GDM1 (cell line): ENCODE measurements at regions not wholly inside any gene's neighbourhood (a gene's known extent, or its start where the extent isn't known, plus 50 kb on each side); places are given as distances from the start of the nearest gene placed in this dataset.

Source experiments
- DNase-seq: peaks from one replicate; lab custom pipeline; 2025; lab: John Stamatoyannopoulos, UW

- DNase-seq, result no peak
Measured at GRCh38 chr20:11389186-11389585, 528.5 kb upstream of the BTBD3 start.

GRCh38 chr20:11391591-11391990, 526.1 kb upstream of the BTBD3 start:
- no peak for DNase-seq

- DNase-seq, result no peak
Measured at GRCh38 chr20:11394145-11394833, 523.4 kb upstream of the BTBD3 start.

- no peak for DNase-seq
Measured at GRCh38 chr20:11395581-11395980, 522.1 kb upstream of the BTBD3 start.

- no peak for DNase-seq
Measured at GRCh38 chr20:11401988-11402387, 515.7 kb upstream of the BTBD3 start.

- DNase-seq, result no peak
Measured at GRCh38 chr20:11403711-11404110, 514.0 kb upstream of the BTBD3 start.

GRCh38 chr20:11406877-11407276, 510.8 kb upstream of the BTBD3 start:
- DNase-seq, result no peak

- DNase-seq, result no peak
Measured at GRCh38 chr20:11409561-11409960, 508.1 kb upstream of the BTBD3 start.

GRCh38 chr20:11411765-11412164, 505.9 kb upstream of the BTBD3 start:
- no peak for DNase-seq

- no peak for DNase-seq
Measured at GRCh38 chr20:11426948-11427347, 490.7 kb upstream of the BTBD3 start.

- no peak for DNase-seq
Measured at GRCh38 chr20:11429168-11429567, 488.5 kb upstream of the BTBD3 start.

GRCh38 chr20:11429889-11430519, 487.7 kb upstream of the BTBD3 start:
- no peak for DNase-seq

GRCh38 chr20:11430652-11431051, 487.0 kb upstream of the BTBD3 start:
- DNase-seq, result no peak

- no peak for DNase-seq
Measured at GRCh38 chr20:11431621-11432020, 486.1 kb upstream of the BTBD3 start.

GRCh38 chr20:11432407-11432806, 485.3 kb upstream of the BTBD3 start:
- no peak for DNase-seq

GRCh38 chr20:11436113-11436905, 481.4 kb upstream of the BTBD3 start:
- DNase-seq, result peak; percentile 7

- DNase-seq, result no peak
Measured at GRCh38 chr20:11437090-11437489, 480.6 kb upstream of the BTBD3 start.

- no peak for DNase-seq
Measured at GRCh38 chr20:11437611-11438380, 479.9 kb upstream of the BTBD3 start.

- DNase-seq, result no peak
Measured at GRCh38 chr20:11438412-11438811, 479.3 kb upstream of the BTBD3 start.

- DNase-seq, result no peak
Measured at GRCh38 chr20:11443382-11444119, 474.1 kb upstream of the BTBD3 start.

- no peak for DNase-seq
Measured at GRCh38 chr20:11445161-11445560, 472.5 kb upstream of the BTBD3 start.

GRCh38 chr20:11445891-11446290, 471.8 kb upstream of the BTBD3 start:
- no peak for DNase-seq
